K562 (cell line): ENCODE measurements at regions not wholly inside any gene's neighbourhood (a gene's known extent, or its start where the extent isn't known, plus 50 kb on each side); places are given as distances from the start of the nearest gene placed in this dataset.

Source experiments
- ATAC-seq: fragments of 200-7000 bp; cut with Tn5 transposase; 3 replicates; pipeline ENCODE4 v1.9.1; 2020; ENCODE audit warnings: moderate library complexity
- BruUV-seq: library from RNA; stranded (reverse); fragments of 400-500 nt; replicated peaks from 2 replicates; lab custom pipeline; 2021; lab: Mats Ljungman, UMichigan
- CTCF ChIA-PET: fragments of 300-600 bp; formaldehyde crosslinking; extraction: SDS; loops from one replicate; lab custom pipeline; 2021; ENCODE audit warnings: low intra/inter-chr PET ratio; lab: Yijun Ruan, JAX
- POLR2A ChIA-PET: fragments of 300-600, 350-650 bp; sonication (Branson Sonifier 250); formaldehyde crosslinking; extraction: SDS; loops from one replicate; lab custom pipeline; 2021; ENCODE audit warnings: antibody characterized with exemption, inconsistent platforms; lab: Yijun Ruan, JAX
- DNase-seq, 4 experiments: peaks; one replicate each; pipeline versions ENCODE4 v3.0.0 to v3.0.0-alpha.2; 2011 to 2018; ENCODE audit warnings: low spot score in 3 of 4, mixed read lengths in 3 of 4; ENCODE audit errors: extremely low read depth in 1 of 4
- FAIRE-seq: peaks from 2 replicates; lab custom pipeline; 2011; peaks lifted over from hg19 to GRCh38; lab: Jason Lieb, UNC
- H2AFZ ChIP-seq: 2 replicates; pipeline ENCODE4 v1.6.0; 2011; ENCODE audit warnings: low read depth, low read length, control low read depth, inconsistent platforms
- H3K27ac ChIP-seq: fragments of 200-600 bp; 3 replicates; pipeline ENCODE4 v1.8.0; 2011; ENCODE audit warnings: low read depth, mild to moderate bottlenecking, control low read depth, inconsistent platforms, low read length, moderate library complexity, mixed read lengths; ENCODE audit errors: extremely low read depth
- H3K27me3 ChIP-seq, 2 experiments: fragments of 300-600 bp in 1 of 2; 2 replicates in 1 of 2; 3 replicates in 1 of 2; pipeline versions ENCODE4 v1.6.0 to v1.8.0; 2011; ENCODE audit warnings: inconsistent platforms in 2 of 2, low read length in 2 of 2, mild to moderate bottlenecking in 1 of 2, mixed read lengths in 1 of 2, moderate library complexity in 1 of 2; ENCODE audit not compliant: control insufficient read depth in 2 of 2, insufficient read depth in 2 of 2
- H3K36me3 ChIP-seq: fragments of 300-600 bp; 3 replicates; pipeline ENCODE4 v1.8.0; 2011; ENCODE audit warnings: mild to moderate bottlenecking, low read length, inconsistent platforms; ENCODE audit not compliant: control insufficient read depth, insufficient read depth
- H3K4me1 ChIP-seq, 2 experiments: fragments of 200-600 bp in 1 of 2; replicated peaks in 1 of 2; 2 replicates in 1 of 2; 3 replicates in 1 of 2; pipeline versions ENCODE4 v1.5.1 to v1.8.0; 2011; ENCODE audit warnings: inconsistent platforms in 2 of 2, low read length in 2 of 2, mild to moderate bottlenecking in 1 of 2, mixed read lengths in 1 of 2, moderate library complexity in 1 of 2; ENCODE audit not compliant: control insufficient read depth in 2 of 2, insufficient read depth in 2 of 2
- H3K4me2 ChIP-seq: 2 replicates; pipeline ENCODE4 v1.6.1; 2011; ENCODE audit warnings: low read length, control low read depth, inconsistent platforms, mixed read lengths; ENCODE audit not compliant: insufficient read depth
- H3K4me3 ChIP-seq: fragments of 200-600 bp; sonication (generic), shearing (Covaris generic); 2 replicates; pipeline ENCODE4 v1.5.1; 2016; ENCODE audit warnings: control low read depth, inconsistent platforms
- H3K79me2 ChIP-seq: fragments of 200-600 bp; 3 replicates; pipeline ENCODE4 v1.8.0; 2011; ENCODE audit warnings: low read length, inconsistent platforms; ENCODE audit not compliant: control insufficient read depth, insufficient read depth
- H3K9ac ChIP-seq, 2 experiments: 2 replicates each; pipeline versions ENCODE4 v1.6.0 to v1.6.1; 2011; ENCODE audit warnings: low read depth in 2 of 2, low read length in 2 of 2, control low read depth in 1 of 2, inconsistent platforms in 1 of 2, mild to moderate bottlenecking in 1 of 2, mixed read lengths in 1 of 2; ENCODE audit not compliant: insufficient read depth in 1 of 2
- H3K9me1 ChIP-seq: one replicate; pipeline ENCODE4 v1.6.0; 2011; ENCODE audit warnings: inconsistent platforms, mild to moderate bottlenecking, low read length, moderate library complexity; ENCODE audit not compliant: control insufficient read depth, insufficient read depth
- H3K9me3 ChIP-seq: replicated peaks from 2 replicates; pipeline ENCODE4 v1.5.1; 2011; ENCODE audit warnings: low read depth, low read length, inconsistent platforms; ENCODE audit not compliant: control insufficient read depth, insufficient read depth
- H4K20me1 ChIP-seq: replicated peaks from 2 replicates; pipeline ENCODE4 v1.6.1; 2011; ENCODE audit warnings: low read length, inconsistent platforms, mixed read lengths; ENCODE audit not compliant: control insufficient read depth, insufficient read depth
- CAMTA2 ChIP-seq: fragments of 250-450 bp; sonication (Bioruptor Pico); conservative IDR thresholded peaks from 2 replicates; pipeline ENCODE4 v1.5.1; 2022
- CTBP1 ChIP-seq: fragments of 450-650 bp; IDR thresholded peaks from 2 replicates; pipeline ENCODE4 v1.6.1; 2016; ENCODE audit warnings: borderline replicate concordance
- ETS2 ChIP-seq: IDR thresholded peaks from 2 replicates; pipeline ENCODE4 v1.6.1; 2016; ENCODE audit warnings: borderline replicate concordance, missing genetic modification characterization, mild to moderate bottlenecking, moderate library complexity, missing compliant biosample characterization; ENCODE audit not compliant: poor library complexity, severe bottlenecking
- HLTF ChIP-seq: fragments of 450-650 bp; IDR thresholded peaks from 2 replicates; pipeline ENCODE4 v1.6.1; 2016
- JUNB ChIP-seq: fragments of 450-650 bp; formaldehyde crosslinking; conservative IDR thresholded peaks from 2 replicates; pipeline ENCODE4 v1.4.0; 2020; ENCODE audit warnings: mild to moderate bottlenecking
- PHF21A ChIP-seq: fragments of 450-650 bp; IDR thresholded peaks from 2 replicates; pipeline ENCODE4 v1.6.1; 2017; ENCODE audit warnings: low read depth, borderline replicate concordance
- POLR2G ChIP-seq: fragments of 200-400 bp; formaldehyde crosslinking; IDR thresholded peaks from 2 replicates; pipeline ENCODE4 v1.6.1; 2017; ENCODE audit warnings: low read depth, mild to moderate bottlenecking, antibody characterized with exemption, low read length, moderate library complexity
- PTTG1 ChIP-seq: fragments of 450-650 bp; IDR thresholded peaks from 2 replicates; pipeline ENCODE4 v1.6.1; 2016; ENCODE audit warnings: low read depth, mild to moderate bottlenecking, missing genetic modification characterization, missing compliant biosample characterization
- RBM17 ChIP-seq: fragments of 200-400 bp; formaldehyde crosslinking; IDR thresholded peaks from 2 replicates; pipeline ENCODE4 v1.6.1; 2017; ENCODE audit warnings: low read depth, mild to moderate bottlenecking, low read length, borderline replicate concordance
- SNIP1 ChIP-seq: fragments of 450-650 bp; IDR thresholded peaks from 2 replicates; pipeline ENCODE4 v1.7.1; 2017; ENCODE audit warnings: low read depth, mild to moderate bottlenecking
- YY1 ChIP-seq, 3 experiments: IDR thresholded peaks; 2 replicates each; pipeline ENCODE4 v1.6.1; 2011; ENCODE audit warnings: low read length in 2 of 3, mild to moderate bottlenecking in 2 of 3, moderate library complexity in 2 of 3, borderline replicate concordance in 1 of 3, control low read depth in 1 of 3, low read depth in 1 of 3; ENCODE audit not compliant: insufficient read depth in 3 of 3, insufficient replicate concordance in 2 of 3, control insufficient read depth in 1 of 3, insufficient read length in 1 of 3; ENCODE audit errors: extremely low read depth in 1 of 3
- ZKSCAN1 ChIP-seq: fragments of 150-350 bp; IDR thresholded peaks from 2 replicates; pipeline ENCODE4 v1.6.1; 2016; ENCODE audit warnings: low read depth, low read length
- ZNF146 ChIP-seq: IDR thresholded peaks from one replicate; pipeline ENCODE4 v1.6.1; 2018; ENCODE audit warnings: missing compliant biosample characterization; ENCODE audit not compliant: unreplicated experiment
- ZNF384 ChIP-seq: IDR thresholded peaks from 2 replicates; pipeline ENCODE4 v1.6.1; 2012; ENCODE audit warnings: low read depth, low read length, improper control_type of control experiment
- ZNF780A ChIP-seq: fragments of 250-450 bp; sonication (Bioruptor Pico); IDR thresholded peaks from 2 replicates; pipeline ENCODE4 v1.5.0; 2021; ENCODE audit warnings: mild to moderate bottlenecking
- whole genome bisulfite sequencing: fragments of 100-300 bp; shearing (Covaris generic); methylation state at CpG from one replicate; pipeline ENCODE4 v1.1.6; 2016; ENCODE audit warnings: low coverage, mixed read lengths; ENCODE audit not compliant: insufficient coverage; ENCODE audit errors: missing lambda C conversion rate; 5-methylcytosine and 5-hydroxymethylcytosine counted together
- in situ Hi-C: fragments of 300-500 bp; cut with MboI; formaldehyde crosslinking; loops from 4 replicates; pipeline ENCODE4 v1.15.0; 2018; ENCODE audit warnings: inconsistent platforms, mixed read lengths
- intact Hi-C: fragments of 100-400 bp; cut with micrococcal nuclease; formaldehyde crosslinking; loops from 2 replicates; pipeline ENCODE4 v1.14.2; 2022
- TF ChIP-seq, protein P1 (sequence below): sonication (generic); formaldehyde crosslinking; IDR thresholded peaks from 2 replicates; pipeline ENCODE4 v1.8.0; 2023; ENCODE audit warnings: mild to moderate bottlenecking, missing genetic modification reagents
- TF ChIP-seq, protein P2 (sequence below): IDR thresholded peaks from 2 replicates; pipeline ENCODE4 v1.6.1; 2011; ENCODE audit warnings: borderline replicate concordance, low read depth, mild to moderate bottlenecking, moderate library complexity, low read length; ENCODE audit not compliant: insufficient read depth, poor library complexity, severe bottlenecking

- TF ChIP-seq, protein P1, sequence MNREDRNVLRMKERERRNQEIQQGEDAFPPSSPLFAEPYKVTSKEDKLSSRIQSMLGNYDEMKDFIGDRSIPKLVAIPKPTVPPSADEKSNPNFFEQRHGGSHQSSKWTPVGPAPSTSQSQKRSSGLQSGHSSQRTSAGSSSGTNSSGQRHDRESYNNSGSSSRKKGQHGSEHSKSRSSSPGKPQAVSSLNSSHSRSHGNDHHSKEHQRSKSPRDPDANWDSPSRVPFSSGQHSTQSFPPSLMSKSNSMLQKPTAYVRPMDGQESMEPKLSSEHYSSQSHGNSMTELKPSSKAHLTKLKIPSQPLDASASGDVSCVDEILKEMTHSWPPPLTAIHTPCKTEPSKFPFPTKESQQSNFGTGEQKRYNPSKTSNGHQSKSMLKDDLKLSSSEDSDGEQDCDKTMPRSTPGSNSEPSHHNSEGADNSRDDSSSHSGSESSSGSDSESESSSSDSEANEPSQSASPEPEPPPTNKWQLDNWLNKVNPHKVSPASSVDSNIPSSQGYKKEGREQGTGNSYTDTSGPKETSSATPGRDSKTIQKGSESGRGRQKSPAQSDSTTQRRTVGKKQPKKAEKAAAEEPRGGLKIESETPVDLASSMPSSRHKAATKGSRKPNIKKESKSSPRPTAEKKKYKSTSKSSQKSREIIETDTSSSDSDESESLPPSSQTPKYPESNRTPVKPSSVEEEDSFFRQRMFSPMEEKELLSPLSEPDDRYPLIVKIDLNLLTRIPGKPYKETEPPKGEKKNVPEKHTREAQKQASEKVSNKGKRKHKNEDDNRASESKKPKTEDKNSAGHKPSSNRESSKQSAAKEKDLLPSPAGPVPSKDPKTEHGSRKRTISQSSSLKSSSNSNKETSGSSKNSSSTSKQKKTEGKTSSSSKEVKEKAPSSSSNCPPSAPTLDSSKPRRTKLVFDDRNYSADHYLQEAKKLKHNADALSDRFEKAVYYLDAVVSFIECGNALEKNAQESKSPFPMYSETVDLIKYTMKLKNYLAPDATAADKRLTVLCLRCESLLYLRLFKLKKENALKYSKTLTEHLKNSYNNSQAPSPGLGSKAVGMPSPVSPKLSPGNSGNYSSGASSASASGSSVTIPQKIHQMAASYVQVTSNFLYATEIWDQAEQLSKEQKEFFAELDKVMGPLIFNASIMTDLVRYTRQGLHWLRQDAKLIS (CRISPR knock-in tag), result no peak
- no peak for TF ChIP-seq ZNF146
These were observed 522.4 kb upstream of the NAALADL2 start (continued) for GRCh38 chr3:174336784-174337183.

DNA sequence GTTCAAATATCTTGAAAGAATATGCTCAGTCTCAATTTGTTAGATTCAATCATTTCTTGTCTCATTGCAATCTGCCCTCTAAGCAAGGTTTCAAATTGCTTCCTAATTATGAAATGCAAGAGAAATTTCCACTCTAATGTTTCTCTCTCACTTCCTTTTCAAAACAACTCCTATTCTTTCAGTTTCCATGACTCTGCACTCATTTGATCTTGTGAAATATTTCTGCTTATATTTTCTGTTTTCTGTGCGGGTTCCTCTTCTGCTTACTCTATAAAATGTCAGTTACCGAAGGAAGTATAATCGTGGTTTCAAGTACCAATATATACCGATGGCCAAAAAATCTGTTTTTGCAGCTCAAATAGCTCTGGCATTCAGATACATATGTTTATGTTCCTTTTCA, 521.9 kb upstream of the NAALADL2 start:
- CTCF ChIA-PET, result no interaction called here
- Histone ChIP-seq H3K4me1 (no peaks in the 10 kb centered on the region), H3K4me2 (no peak overlapping the region), H3K4me3 (no peak overlapping the region), H3K27ac (no peak overlapping the region), H4K20me1 (no peaks in the 10 kb centered on the region), H3K36me3 (no peaks in the 10 kb centered on the region)
- TF ChIP-seq ZNF384, result no peak
- no peak for TF ChIP-seq ETS2 (tag)
- no peak for TF ChIP-seq RBM17
- TF ChIP-seq HLTF, result no peak
- no peak for TF ChIP-seq PHF21A
- TF ChIP-seq POLR2G, result no peak
- TF ChIP-seq JUNB (CRISPR knock-in tag), result no peak
- TF ChIP-seq SNIP1, result no peak
- no peak for TF ChIP-seq CTBP1
- no peak for TF ChIP-seq CAMTA2 (CRISPR knock-in tag)
- TF ChIP-seq ZKSCAN1, result no peak
- TF ChIP-seq, protein P2, sequence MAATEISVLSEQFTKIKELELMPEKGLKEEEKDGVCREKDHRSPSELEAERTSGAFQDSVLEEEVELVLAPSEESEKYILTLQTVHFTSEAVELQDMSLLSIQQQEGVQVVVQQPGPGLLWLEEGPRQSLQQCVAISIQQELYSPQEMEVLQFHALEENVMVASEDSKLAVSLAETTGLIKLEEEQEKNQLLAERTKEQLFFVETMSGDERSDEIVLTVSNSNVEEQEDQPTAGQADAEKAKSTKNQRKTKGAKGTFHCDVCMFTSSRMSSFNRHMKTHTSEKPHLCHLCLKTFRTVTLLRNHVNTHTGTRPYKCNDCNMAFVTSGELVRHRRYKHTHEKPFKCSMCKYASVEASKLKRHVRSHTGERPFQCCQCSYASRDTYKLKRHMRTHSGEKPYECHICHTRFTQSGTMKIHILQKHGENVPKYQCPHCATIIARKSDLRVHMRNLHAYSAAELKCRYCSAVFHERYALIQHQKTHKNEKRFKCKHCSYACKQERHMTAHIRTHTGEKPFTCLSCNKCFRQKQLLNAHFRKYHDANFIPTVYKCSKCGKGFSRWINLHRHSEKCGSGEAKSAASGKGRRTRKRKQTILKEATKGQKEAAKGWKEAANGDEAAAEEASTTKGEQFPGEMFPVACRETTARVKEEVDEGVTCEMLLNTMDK, result no peak
- no peak for TF ChIP-seq PTTG1 (tag)
- TF ChIP-seq YY1 (IDR thresholded peaks at IDR 0.05; ENCODE audit: borderline replicate concordance in 1 of 3, control insufficient read depth in 1 of 3, extremely low read depth in 1 of 3, insufficient read depth in 3 of 3, insufficient read length in 1 of 3, insufficient replicate concordance in 2 of 3, low read depth in 1 of 3, low read length in 2 of 3), result no peak
- no peak for TF ChIP-seq ZNF780A (CRISPR knock-in tag)
- TF ChIP-seq, all 486 proteins: peak for 0
- ATAC-seq (no peak), DNase-seq (no peak), FAIRE-seq (no peak)
- Histone ChIP-seq H3K27me3 (no peaks in the 10 kb centered on the region), H3K79me2 (no peaks in the 10 kb centered on the region), H2AFZ (no peak overlapping the region), H3K9me3 (no peaks in the 10 kb centered on the region), H3K9ac (no peak overlapping the region), H3K9me1 (no peaks in the 10 kb centered on the region)
- POLR2A ChIA-PET, result no interaction called here
- BruUV-seq, result no TSS peak
- WGBS, result 3% methylated on average over 4 of the region's 4 CpGs
- intact Hi-C loops, result no loop called here
- in situ Hi-C loops, result no loop called here
